Body of pancreas (tissue), 4 donors: ENCODE measurements at regions not wholly inside any gene's neighbourhood (a gene's known extent, or its start where the extent isn't known, plus 50 kb on each side); places are given as distances from the start of the nearest gene placed in this dataset.
"Not testable (repeated sequence)": the region's sequence is repeated elsewhere in the genome, so short reads cannot be mapped to it uniquely, and the experiment has no call there.

Source experiments
- ATAC-seq: fragments of 150-250 bp; one replicate; pipeline ENCODE4 v1.9.1; 2016
- DNase-seq, 4 donors: peaks; one replicate each; pipeline ENCODE4 v3.0.0-alpha.2; 2019
- H3K27ac ChIP-seq, 4 donors: fragments of 200-600 bp; sonication (generic); 1 replicate in 3 of 4; 2 replicates in 1 of 4; pipeline versions ENCODE4 v1.5.1 to v1.6.1; 2016 to 2019; ENCODE audit warnings: mild to moderate bottlenecking in 1 of 4, mixed read lengths in 1 of 4, moderate library complexity in 1 of 4
- H3K27me3 ChIP-seq, 2 donors: fragments of 200-600 bp; sonication (generic); one replicate each; pipeline ENCODE4 v1.6.0; 2016; ENCODE audit warnings: mild to moderate bottlenecking in 1 of 2
- H3K36me3 ChIP-seq, 2 donors: fragments of 200-600 bp; sonication (generic); replicated peaks in 1 of 2; 2 replicates each; pipeline ENCODE4 v1.5.1; 2016; ENCODE audit warnings: low read depth in 2 of 2; ENCODE audit not compliant: insufficient read depth in 1 of 2
- H3K4me1 ChIP-seq: fragments of 200-600 bp; sonication (generic); one replicate; pipeline ENCODE4 v1.6.0; 2016
- H3K4me3 ChIP-seq, 2 donors: fragments of 200-600 bp; sonication (generic); 1 replicate in 1 of 2; 2 replicates in 1 of 2; pipeline ENCODE4 v1.5.1; 2016 to 2019
- H3K9me3 ChIP-seq, 3 donors: fragments of 200-600 bp; sonication (generic); 1 replicate in 2 of 3; 2 replicates in 1 of 3; pipeline ENCODE4 v1.5.1; 2016
- CTCF ChIP-seq, 7 experiments: fragments of 450-650 bp in 4 of 7; fragments of 200-600 bp in 3 of 7; sonication (generic) in 3 of 7; IDR thresholded peaks; one replicate each; pipeline ENCODE4 v1.5.1; 2016 to 2019; ENCODE audit warnings: antibody characterized with exemption in 7 of 7
- POLR2A ChIP-seq, 3 donors: fragments of 450-650 bp; IDR thresholded peaks; one replicate each; pipeline ENCODE4 v1.6.1; 2016; ENCODE audit warnings: antibody characterized with exemption in 3 of 3, mild to moderate bottlenecking in 2 of 3
- WGBS, 2 donors: methylation state at CpG; one replicate each; pipeline ENCODE4 v1.1.5; 2017; 5-methylcytosine and 5-hydroxymethylcytosine counted together
- intact Hi-C: fragments of 100-400 bp; cut with DNase I; formaldehyde crosslinking; loops from one replicate; pipeline ENCODE4 v1.15.1; 2023

GRCh38 chr7:113188396-113188795 lies 70.0 kb upstream of the SMIM30 start:
- ATAC-seq (no peak), DNase-seq (no peak)
- no peaks in the 10 kb centered on the region for H3K27me3 ChIP-seq
- intact Hi-C loops = no loop called here
- H3K4me1 ChIP-seq = no peaks in the 10 kb centered on the region
- H3K4me3 ChIP-seq = no peak overlapping the region
- no peaks in the 10 kb centered on the region for H3K9me3 ChIP-seq
- TF ChIP-seq CTCF (IDR thresholded peaks at IDR 0.05) = no peak
- no peak for TF ChIP-seq POLR2A (IDR thresholded peaks at IDR 0.05)
- no peaks in the 10 kb centered on the region for H3K36me3 ChIP-seq
- no peak overlapping the region for H3K27ac ChIP-seq
- 70 to 89% methylated on average over 4 of the region's 4 CpGs for whole genome bisulfite sequencing, 2 donors

DNA sequence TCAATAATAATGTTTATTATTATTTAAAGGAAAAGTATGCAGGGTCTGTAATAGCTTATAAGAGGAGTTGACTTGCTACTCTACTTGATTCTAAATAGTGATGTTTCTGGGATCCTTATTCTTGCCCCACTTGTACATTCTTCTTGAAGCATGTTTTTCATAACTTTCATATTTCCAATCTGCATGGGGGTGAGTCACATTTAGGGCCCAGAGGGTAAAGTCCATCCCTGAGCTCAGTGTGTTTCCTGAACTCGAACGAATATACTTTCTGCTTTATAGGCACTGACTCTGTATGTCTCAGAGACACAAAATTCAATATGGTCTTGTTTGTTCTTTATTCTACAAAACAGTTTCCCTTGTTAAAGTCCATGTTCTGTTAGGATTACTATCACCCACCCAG lies 61.0 kb upstream of the SMIM30 start:
- intact Hi-C loops = no loop called here
- Histone ChIP-seq H3K27me3 (no peaks in the 10 kb centered on the region), H3K4me3 (no peak overlapping the region), H3K9me3 (no peaks in the 10 kb centered on the region), H3K27ac (no peak overlapping the region), H3K4me1 (no peaks in the 10 kb centered on the region), H3K36me3 (no peaks in the 10 kb centered on the region)
- ATAC-seq (no peak), DNase-seq (no peak)
- WGBS, 2 donors = 48 to 72% methylated on average over 2 of the region's 2 CpGs
- TF ChIP-seq POLR2A (IDR thresholded peaks at IDR 0.05) (no peak), CTCF (IDR thresholded peaks at IDR 0.05) (no peak)

DNA sequence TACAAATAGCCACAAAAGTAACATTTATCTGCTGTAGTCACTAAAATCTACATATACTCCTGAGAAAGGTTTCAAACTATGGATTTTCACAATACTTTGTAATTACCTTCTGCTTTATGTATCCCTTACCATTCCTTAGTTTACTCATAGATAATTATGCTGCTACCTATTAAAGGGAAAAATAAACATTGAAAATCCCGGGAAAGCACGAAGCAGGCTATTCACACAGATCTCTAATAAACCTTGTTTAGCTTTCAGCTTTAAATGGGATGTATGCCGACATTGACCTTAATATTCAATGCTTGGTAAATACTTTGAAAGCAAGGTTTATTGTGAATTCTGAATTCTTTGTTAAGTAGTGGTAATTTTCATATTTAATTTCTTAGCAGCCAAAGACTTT lies 58.5 kb upstream of the SMIM30 start:
- ATAC-seq (no peak), DNase-seq (no peak)
- Histone ChIP-seq H3K4me3 (no peak overlapping the region), H3K9me3 (no peaks in the 10 kb centered on the region), H3K27me3 (no peaks in the 10 kb centered on the region), H3K4me1 (no peaks in the 10 kb centered on the region), H3K27ac (no peak overlapping the region), H3K36me3 (no peaks in the 10 kb centered on the region)
- intact Hi-C loops = no loop called here
- WGBS, 2 donors = 66 to 67% methylated on average over 3 of the region's 3 CpGs
- no peak for TF ChIP-seq CTCF (IDR thresholded peaks at IDR 0.05)
- no peak for TF ChIP-seq POLR2A (IDR thresholded peaks at IDR 0.05)

DNA sequence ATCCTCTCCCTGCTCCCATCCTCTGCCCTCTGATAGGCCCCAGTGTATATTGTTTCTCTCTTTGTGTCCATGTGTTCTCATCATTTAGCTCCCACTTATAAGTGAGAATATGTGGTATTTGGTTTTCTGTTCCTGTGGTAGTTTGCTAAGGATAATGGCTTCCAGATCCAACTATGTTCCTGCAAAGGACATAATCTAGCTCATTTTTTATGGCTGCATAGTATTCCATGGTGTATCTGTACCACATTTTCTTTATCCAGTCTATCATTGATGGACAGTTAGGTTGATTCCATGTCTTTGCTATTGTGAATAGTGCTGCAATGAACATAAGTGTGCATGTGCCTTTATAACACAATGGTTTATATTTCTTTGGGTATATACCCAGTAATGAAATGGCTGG lies 57.8 kb upstream of the SMIM30 start:
- H3K4me3 ChIP-seq, intact Hi-C loops, H3K4me1 ChIP-seq, H3K9me3 ChIP-seq, ATAC-seq, H3K27me3 ChIP-seq, DNase-seq, H3K36me3 ChIP-seq, H3K27ac ChIP-seq: not testable (repeated sequence)

DNA sequence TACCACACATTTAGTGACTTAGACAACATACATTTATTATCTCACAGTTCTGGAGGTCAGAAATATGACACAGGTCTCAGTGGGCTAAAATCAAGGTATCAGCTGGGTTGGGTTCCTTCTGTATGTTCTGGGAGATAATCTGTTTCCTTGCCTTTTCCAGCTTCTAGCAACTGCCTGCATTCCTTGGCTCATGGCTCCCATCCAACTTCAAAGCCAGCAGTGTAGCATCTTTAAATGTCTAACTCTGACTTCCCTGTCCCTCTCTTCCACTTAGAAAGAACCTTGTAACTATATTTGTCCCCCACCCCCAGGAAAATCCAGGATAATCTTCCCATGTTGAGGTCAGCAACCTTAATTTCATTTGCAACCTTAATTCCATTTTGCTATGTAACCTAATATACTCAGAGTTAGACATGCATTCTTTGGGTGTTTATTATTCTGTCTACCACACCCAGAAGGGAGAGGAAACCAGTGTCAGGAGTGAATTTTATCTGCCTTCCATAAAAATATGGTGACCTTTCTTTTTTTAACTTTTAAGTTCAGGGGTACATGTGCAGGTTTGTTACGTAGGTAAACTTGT lies 57.3 kb upstream of the SMIM30 start:
- no peak for DNase-seq
- no peaks in the 10 kb centered on the region for H3K36me3 ChIP-seq
- no peaks in the 10 kb centered on the region for H3K4me1 ChIP-seq
- no peak overlapping the region for H3K4me3 ChIP-seq
- no peaks in the 10 kb centered on the region for H3K27me3 ChIP-seq
- WGBS, 2 donors = 92 to 93% methylated on average over 1 of the region's 1 CpG
- no peak for ATAC-seq
- H3K27ac ChIP-seq = no peak overlapping the region
- TF ChIP-seq POLR2A (IDR thresholded peaks at IDR 0.05) (no peak), CTCF (IDR thresholded peaks at IDR 0.05) (no peak)
- intact Hi-C loops = no loop called here
- no peaks in the 10 kb centered on the region for H3K9me3 ChIP-seq
